ENCODE measurements at regions not wholly inside any gene's neighbourhood (a gene's known extent, or its start where the extent isn't known, plus 50 kb on each side); places are given as distances from the start of the nearest gene placed in this dataset.
"Not testable (repeated sequence)": the region's sequence is repeated elsewhere in the genome, so short reads cannot be mapped to it uniquely, and the experiment has no call there.

DNA sequence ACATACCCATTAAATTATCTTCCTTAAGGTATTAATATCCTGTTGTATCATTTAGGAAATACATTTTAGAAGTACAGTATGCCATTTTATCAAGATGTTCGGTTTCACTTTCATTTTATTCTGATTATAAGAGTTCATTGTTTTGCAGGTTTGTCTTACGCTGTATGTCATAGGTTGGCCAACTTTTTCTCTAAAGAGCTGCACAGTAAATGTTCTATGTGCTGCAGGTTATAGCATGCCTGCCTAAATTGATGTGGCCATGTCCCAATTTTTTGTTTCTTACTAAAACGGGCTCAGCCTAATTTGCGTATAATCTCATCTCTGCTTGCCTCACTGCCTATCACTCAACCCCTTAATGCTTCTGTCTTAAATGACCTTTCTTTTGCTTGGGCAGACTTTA is 126.4 kb downstream of the USP22 start:
- in situ Hi-C loops (cut with HindIII; ENCODE audit: low pct_unique_long_range_greater_than_20kb, low sequenced_read_pairs), result no loop called here
- no peak for DNase-seq (ENCODE audit: low read depth, low spot score)

DNA sequence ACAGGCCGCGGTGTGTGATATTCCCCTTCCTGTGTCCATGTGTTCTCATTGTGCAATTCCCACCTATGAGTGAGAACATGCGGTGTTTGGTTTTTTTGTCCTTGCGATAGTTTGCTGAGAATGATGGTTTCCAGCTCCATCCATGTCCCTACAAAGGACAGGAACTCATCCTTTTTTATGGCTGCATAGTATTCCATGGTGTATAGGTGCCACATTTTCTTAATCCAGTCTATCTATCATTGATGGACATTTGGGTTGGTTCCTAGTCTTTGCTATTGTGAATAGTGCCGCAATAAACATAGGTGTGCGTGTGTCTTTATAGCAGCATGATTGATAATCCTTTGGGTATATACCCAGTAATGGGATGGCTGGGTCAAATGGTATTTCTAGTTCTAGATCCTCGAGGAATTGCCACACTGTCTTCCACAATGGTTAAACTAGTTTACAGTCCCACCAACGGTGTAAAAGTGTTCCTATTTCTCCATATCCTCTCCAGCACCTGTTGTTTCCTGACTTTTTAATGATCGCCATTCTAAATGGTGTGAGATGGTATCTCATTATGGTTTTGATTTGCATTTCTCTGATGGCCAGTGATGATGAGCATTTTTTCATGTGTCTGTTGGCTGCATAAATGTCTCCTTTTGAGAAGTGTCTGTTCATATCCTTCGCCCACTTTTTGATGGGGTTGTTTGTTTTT is 125.1 kb downstream of the USP22 start:
- DNase-seq (ENCODE audit: low read depth, low spot score); in situ Hi-C loops (cut with HindIII; ENCODE audit: low pct_unique_long_range_greater_than_20kb, low sequenced_read_pairs): not testable (repeated sequence)

DNA sequence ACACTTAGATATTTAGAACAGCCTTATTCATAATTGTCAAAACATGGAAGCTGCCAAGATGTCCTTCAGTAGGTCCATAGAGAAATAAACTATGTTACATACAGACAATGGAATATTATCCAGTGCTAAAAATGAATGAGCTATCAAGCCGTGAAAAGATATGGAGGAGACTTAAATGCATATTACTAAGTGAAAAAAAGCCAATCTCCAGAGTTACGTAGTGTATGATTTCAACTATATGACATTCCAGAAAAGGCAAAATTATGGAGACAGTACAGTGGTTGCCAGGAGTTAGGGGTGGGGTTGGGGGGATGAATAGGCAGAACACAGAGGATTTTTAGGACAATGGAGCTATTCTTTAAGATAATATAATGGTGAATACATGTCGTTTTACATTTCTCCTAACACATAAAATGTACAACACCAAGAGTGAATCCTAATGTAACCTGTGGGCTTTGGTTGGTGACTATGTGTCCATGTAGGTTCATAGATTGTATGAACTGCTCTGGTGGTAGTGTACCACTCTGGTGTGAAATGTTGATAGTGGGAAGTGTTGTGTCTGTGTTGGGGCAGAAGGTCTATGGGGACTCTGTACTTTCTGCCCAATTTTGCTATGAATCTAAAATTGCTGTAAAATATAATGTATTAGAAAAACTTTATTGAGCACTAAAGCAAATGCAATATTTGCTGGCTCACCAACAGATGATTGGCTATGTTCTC is 122.6 kb downstream of the USP22 start:
- peak; percentile 41 for DNase-seq (ENCODE audit: low read depth, low spot score)
- in situ Hi-C loops (cut with HindIII; ENCODE audit: low pct_unique_long_range_greater_than_20kb, low sequenced_read_pairs), result no loop called here

DNA sequence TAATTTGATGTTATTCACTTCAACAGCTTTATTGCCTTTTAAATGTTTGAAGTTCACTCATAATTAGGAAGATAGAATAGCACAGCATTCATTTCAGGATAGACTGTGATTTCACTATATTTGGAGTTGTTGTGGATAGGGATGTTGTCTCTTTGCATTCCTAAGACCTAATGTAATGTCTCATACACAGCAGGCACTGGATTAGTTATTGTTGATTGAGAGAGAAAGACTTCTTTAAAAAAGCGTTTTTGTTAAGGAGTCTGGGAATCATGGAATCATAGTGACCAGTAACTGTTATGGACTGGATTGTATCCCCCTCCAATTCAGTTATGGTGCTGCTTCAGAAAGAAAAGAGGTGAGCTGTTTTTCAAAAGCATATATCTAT is 122.0 kb downstream of the USP22 start:
- in situ Hi-C loops (cut with HindIII; ENCODE audit: low pct_unique_long_range_greater_than_20kb, low sequenced_read_pairs), result no loop called here
- peak; percentile 43 for DNase-seq (ENCODE audit: low read depth, low spot score)

DNA sequence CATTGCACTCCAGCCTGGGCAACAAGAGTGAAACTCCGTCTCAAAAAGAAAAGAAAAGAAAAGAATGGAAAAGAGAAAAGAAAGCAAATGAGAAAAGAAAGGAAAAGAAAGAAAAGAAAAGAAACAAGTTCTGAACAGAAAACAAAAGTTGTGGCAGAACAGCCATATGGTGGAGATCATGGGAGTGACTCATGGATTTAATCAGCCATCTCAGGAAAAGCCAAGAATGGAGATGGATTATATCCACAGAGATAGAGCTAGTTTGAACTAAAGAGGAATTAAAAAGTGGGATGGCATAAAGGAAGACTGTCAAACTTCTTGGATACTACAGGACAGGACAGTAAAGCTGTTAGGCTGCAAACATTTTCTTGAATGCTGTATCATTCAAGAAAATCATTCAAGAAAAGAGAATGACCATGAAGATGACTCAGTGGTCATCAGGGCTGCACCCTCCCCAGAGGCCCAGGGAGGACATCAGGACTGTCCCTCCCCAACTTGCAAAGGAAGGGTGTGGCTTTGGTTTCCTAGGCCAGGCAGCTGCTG is 120.6 kb downstream of the USP22 start:
- DNase-seq (ENCODE audit: low read depth, low spot score), result no peak
- in situ Hi-C loops (cut with HindIII; ENCODE audit: low pct_unique_long_range_greater_than_20kb, low sequenced_read_pairs), result no loop called here

DNA sequence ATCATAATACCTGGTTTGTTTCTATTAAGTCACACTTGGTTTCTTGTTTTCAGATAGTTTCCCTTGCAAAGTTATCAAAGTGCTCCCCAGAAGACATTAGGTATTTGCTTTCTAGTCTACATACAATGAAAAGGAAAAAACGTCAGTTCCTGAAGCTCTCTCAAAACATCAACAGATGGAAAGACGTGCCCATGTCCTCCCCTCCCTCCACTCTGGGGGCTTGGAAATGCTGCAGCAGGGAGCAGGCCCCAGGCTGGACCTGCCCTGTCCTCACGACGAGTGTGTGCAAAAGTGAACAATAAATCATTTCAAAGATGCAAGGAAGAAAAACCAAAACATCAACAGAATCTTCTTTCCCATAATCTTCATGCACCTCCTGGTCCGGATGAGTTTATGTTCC is 118.5 kb downstream of the USP22 start:
- peak; percentile 29 for DNase-seq (ENCODE audit: low read depth, low spot score)
- in situ Hi-C loops (cut with HindIII; ENCODE audit: low pct_unique_long_range_greater_than_20kb, low sequenced_read_pairs), result no loop called here

DNA sequence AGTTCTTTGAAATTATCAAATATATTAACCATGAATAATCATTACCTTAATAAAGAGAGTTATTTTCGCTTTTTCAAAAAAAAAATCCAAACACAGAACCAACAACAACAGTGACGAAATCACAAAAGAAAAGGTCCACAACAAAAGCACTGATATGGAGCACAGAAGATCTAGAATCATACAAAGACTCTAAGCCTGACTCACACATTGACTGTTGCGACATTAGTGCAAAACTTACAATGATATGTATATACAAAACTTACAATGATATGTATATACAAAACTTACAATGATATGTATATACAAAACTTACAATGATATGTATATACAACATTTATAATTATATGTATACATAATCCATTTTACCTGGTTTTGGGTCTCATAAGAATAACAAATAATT is 117.7 kb downstream of the USP22 start:
- DNase-seq (ENCODE audit: low read depth, low spot score), result no peak
- in situ Hi-C loops (cut with HindIII; ENCODE audit: low pct_unique_long_range_greater_than_20kb, low sequenced_read_pairs), result no loop called here

DNA sequence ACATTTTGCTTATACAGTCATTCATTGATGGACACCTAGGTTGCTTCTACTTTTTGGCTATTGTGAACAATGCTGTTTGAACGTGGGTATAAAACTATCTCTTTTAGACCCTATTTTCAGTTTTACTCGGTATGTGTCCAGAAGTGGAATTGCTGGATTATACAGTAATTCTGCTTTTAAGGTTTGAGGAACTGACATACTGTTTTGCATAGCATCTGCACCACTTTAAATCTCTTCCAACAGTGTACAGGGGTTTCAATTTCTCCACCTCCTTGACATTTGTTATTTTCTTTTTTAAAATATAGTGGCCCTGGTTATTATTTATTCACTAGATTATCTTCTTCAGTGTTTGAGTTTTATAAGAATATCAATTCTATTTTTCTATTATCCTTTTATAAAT is 116.9 kb downstream of the USP22 start:
- in situ Hi-C loops (cut with HindIII; ENCODE audit: low pct_unique_long_range_greater_than_20kb, low sequenced_read_pairs), result no loop called here
- DNase-seq (ENCODE audit: low read depth, low spot score), result no peak

DNA sequence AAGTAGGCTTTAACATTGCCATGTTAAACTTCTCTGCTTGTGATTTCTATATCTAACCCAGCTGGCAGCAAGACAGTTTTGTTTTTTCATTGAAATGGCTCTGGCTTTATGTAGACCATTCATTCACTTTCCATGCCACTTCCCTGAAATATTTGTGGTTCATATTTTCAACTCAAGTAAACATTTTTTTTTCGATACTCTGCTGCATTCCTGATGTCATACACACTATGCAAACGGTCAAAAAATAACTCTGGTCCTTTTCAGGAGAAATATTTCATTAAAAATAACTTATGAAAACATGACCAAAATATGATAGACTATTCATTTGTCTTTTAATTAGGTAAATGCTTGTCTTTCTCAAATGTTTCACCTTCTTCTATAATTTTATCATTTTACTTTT is 116.3 kb downstream of the USP22 start:
- in situ Hi-C loops (cut with HindIII; ENCODE audit: low pct_unique_long_range_greater_than_20kb, low sequenced_read_pairs), result no loop called here
- peak; percentile 52 for DNase-seq (ENCODE audit: low read depth, low spot score)

DNA sequence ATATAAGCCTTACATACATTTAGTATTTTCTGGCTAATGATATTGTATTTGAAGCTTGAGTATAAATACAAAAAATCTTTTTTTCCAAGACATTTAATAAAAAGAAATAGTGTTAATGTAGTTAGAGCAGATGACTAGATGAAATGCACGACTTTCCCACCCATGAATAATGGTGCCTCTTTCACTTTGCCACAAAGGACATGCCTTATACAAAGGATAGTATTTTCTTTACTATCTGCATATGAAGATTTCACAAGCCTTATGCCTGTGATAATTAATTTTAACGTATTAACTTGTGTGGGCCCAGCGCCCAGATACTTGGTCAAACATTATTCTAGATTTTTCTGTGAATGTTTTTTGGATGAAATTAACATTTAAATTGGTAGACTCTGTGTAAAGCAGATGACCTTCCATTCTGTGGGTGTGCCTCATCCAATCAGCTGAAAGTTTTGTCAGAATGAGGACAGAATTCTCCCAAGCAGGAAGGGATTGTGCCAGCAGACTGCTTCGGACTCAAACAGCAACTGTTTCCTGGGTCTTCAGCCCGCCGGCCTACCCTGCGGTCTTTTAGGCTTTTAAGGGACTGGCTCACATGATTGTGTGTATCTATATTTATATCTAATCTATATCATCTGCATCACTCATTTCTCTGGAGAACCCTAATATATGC is 115.4 kb downstream of the USP22 start:
- in situ Hi-C loops (cut with HindIII; ENCODE audit: low pct_unique_long_range_greater_than_20kb, low sequenced_read_pairs), result no loop called here
- peak; percentile 91 for DNase-seq (ENCODE audit: low read depth, low spot score)

DNA sequence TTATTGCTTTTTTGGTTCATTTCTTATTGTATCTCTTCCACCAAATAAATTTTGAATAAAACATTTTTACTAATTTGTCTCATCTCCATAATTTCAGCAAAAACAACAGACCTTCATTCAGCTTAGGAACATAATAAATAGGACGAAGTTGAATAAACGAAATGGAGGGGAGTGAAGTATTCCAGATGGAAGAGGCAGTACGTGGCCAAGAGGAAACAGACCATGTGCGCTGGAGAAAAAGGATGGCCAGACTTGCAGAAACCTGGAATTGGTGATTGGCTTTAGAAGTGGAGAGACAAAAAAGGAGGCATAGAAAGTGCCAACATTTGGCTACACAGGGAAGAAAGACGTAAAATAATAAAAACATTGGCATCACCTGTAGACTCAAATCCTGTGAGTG is 113.5 kb downstream of the USP22 start:
- in situ Hi-C loops (cut with HindIII; ENCODE audit: low pct_unique_long_range_greater_than_20kb, low sequenced_read_pairs), result no loop called here
- no peak for DNase-seq (ENCODE audit: low read depth, low spot score)

DNA sequence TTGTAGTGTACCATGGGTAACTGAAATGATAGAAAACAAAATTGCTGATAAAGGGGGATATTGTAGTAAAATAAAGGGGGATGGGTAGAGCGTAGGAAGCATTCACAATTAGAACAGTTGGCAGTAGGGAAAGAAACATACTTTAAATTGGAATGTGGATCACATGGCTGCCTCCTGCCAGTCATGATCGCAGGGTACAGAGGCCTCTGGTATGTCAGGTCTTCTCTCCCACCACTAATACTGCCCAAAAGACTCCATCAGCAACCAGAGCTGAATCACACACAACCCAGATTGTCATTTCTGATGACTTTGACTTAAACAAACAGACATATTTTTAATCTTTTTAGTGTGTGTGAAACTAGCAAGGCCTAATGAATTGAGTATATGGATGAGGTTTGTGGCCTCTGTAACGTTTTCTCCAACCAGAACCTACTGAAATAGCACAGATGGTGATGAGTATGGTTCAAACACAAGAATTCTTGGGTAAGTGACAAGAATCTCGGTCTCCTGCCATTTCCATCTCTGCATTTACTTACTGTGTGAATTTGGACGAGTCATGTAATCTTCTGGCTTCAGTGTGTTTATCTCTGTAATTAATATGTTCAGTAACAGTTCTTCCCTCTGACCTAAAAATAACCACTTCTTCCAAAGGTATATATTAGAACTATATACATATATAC is 112.6 kb downstream of the USP22 start:
- DNase-seq (ENCODE audit: low read depth, low spot score), result peak; percentile 66
- in situ Hi-C loops (cut with HindIII; ENCODE audit: low pct_unique_long_range_greater_than_20kb, low sequenced_read_pairs), result no loop called here

DNA sequence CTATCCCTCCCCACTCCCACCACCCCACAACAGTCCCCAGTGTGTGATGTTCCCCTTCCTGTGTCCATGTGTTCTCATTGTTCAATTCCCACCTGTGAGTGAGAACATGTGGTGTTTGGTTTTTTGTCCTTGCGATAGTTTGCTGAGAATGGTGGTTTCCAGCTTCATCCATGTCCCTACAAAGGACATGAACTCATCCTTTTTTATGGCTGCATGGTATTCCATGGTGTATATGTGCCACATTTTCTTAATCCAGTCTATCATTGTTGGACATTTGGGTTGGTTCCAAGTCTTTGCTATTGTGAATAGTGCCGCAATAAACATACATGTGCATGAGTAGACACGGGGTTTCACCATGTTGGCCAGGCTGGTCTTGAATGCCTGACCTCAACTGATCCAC is 109.8 kb downstream of the USP22 start:
- in situ Hi-C loops (cut with HindIII; ENCODE audit: low pct_unique_long_range_greater_than_20kb, low sequenced_read_pairs), result not testable (repeated sequence)

DNA sequence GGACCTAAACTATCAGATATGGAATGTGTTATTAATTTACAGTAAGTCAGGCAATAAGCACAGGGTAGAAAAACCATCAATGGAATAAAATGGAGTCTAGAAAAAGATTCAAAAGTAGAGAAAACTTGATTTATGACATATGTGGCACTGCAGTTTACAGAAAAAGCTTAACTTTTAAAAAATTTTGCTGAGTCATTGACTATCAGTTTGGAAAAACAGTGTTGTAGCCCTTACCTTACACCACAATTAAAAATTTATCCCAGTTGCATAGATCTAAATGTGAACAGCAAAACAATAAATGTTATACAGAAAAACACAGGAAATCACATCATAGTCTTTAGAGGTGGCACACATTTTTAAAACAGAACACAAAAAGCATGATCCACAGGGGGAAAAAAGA is 108.5 kb downstream of the USP22 start:
- in situ Hi-C loops (cut with HindIII; ENCODE audit: low pct_unique_long_range_greater_than_20kb, low sequenced_read_pairs), result no loop called here

More for the DNA sequence above, 109.8 kb downstream of the USP22 start:
- DNase-seq (ENCODE audit: low read depth, low spot score), result not testable (repeated sequence)

DNA sequence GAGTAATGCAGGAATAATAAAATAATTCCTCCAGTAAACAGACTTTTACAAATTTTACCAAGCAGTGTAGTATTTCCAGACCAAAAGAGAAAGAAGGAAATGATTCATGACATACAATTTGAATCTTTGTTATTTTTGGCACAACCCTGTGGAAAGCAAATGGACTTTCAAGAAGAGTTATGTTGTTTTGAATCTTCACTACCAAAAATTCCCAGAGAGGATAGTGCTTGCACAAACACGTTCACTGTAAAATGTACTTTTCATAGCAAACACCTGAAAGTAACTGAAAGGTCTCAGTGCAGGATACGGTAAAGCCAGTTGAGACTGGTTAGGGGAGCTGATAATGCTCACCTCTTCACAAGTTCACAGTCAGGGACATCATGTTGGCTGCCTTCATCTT is 107.1 kb downstream of the USP22 start:
- DNase-seq (ENCODE audit: low read depth, low spot score), result no peak
- in situ Hi-C loops (cut with HindIII; ENCODE audit: low pct_unique_long_range_greater_than_20kb, low sequenced_read_pairs), result no loop called here

More for the DNA sequence above, 108.5 kb downstream of the USP22 start:
- DNase-seq (ENCODE audit: low read depth, low spot score), result no peak

DNA sequence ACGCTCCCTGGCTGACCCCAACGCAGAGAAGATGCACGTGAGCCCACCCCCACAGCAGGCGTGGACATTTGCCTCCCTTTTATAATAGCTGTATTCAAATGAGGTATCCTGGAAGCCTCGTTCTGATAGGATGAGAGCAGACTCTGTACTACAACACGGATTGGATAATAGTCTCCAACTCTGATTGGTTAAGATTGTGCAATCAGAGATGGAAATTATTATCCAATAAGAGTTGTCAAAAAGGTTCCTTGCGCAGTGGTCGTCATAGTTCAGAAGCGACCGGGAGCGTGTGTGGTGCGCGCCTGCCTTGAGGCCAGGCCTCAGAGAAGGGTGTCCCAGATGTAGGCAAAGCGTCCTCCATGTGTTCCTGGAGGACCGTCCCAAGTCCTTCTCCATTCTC is 104.6 kb downstream of the USP22 start:
- in situ Hi-C loops (cut with HindIII; ENCODE audit: low pct_unique_long_range_greater_than_20kb, low sequenced_read_pairs), result no loop called here
- no peak for DNase-seq (ENCODE audit: low read depth, low spot score)

DNA sequence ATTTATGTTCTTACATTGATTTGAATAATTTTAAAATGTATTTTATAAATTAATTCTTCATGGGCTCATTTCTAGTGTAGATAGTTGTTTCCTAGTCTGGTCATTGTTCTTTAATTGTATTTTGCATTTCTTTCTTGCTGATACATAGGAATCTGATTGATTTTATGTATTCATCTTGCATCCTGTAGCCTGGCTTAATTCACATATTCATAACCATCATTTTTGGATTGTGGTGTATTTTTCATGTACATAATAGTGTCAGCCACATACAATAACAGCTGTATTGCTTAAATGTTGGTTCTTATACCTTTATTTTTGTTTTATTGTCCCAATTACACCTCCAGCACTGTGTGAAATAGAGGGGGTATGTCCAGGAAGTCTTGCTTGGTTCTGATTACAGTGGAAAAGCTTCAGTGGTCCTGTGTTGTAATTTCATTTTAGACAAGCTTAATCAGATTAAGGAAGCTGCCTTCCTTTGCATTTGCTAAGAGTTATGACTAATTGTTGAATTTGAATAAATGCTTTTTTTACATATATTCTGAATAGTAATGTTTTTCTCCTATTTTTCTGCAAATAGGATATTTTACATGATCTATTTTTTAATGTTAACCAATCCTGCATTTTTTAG is 103.7 kb downstream of the USP22 start:
- no peak for DNase-seq (ENCODE audit: low read depth, low spot score)
- in situ Hi-C loops (cut with HindIII; ENCODE audit: low pct_unique_long_range_greater_than_20kb, low sequenced_read_pairs), result no loop called here

DNA sequence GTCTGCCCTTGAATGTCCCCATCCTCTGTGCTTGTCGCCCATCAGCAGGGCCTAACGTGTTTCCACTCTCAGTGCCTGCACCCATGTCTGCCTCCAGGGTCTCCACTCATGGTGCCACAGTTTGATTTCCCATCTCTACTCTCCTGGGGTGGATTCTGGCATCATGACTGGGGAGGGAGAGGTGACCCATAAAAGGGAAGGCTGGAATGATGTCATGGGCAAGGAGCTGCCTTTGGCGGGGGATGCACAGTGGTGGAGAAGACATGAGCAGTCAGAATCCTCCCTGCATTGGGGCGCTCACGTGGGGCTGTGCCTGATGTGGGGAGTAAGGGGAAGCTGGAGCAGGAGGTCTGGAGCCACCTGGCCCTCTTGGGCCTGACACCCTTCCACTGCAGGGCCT is 100.9 kb downstream of the USP22 start:
- in situ Hi-C loops (cut with HindIII; ENCODE audit: low pct_unique_long_range_greater_than_20kb, low sequenced_read_pairs), result no loop called here
- DNase-seq (ENCODE audit: low read depth, low spot score), result no peak
